Astrocyte (in vitro differentiated cells and primary cell): ENCODE measurements at regions not wholly inside any gene's neighbourhood (a gene's known extent, or its start where the extent isn't known, plus 50 kb on each side); places are given as distances from the start of the nearest gene placed in this dataset.

Source experiments
- DNase-seq: peaks from one replicate; pipeline ENCODE4 v3.0.0-alpha.2; 2010; ENCODE audit warnings: low read depth
- FAIRE-seq: peaks from 2 replicates; lab custom pipeline; 2011; peaks lifted over from hg19 to GRCh38; lab: Jason Lieb, UNC
- H2AFZ ChIP-seq: 2 replicates; pipeline ENCODE4 v1.6.0; 2012; ENCODE audit warnings: low read depth, low read length, inconsistent platforms
- H3K27ac ChIP-seq: 2 replicates; pipeline ENCODE4 v1.5.1; 2011; ENCODE audit warnings: low read depth, low read length, inconsistent platforms
- H3K27me3 ChIP-seq: 2 replicates; pipeline ENCODE4 v1.6.0; 2011; ENCODE audit warnings: low read length, inconsistent platforms; ENCODE audit not compliant: insufficient read depth
- H3K36me3 ChIP-seq: 2 replicates; pipeline ENCODE4 v1.5.1; 2011; ENCODE audit warnings: low read length, inconsistent platforms; ENCODE audit not compliant: insufficient read depth
- H3K4me1 ChIP-seq: 2 replicates; pipeline ENCODE4 v1.5.1; 2011; ENCODE audit warnings: low read length, inconsistent platforms; ENCODE audit not compliant: insufficient read depth
- H3K4me2 ChIP-seq: 2 replicates; pipeline ENCODE4 v1.6.0; 2012; ENCODE audit warnings: low read length, inconsistent platforms
- H3K4me3 ChIP-seq: 2 replicates; pipeline ENCODE4 v1.5.1; 2011; ENCODE audit warnings: low read depth, mild to moderate bottlenecking, low read length, inconsistent platforms; ENCODE audit not compliant: insufficient read depth
- H3K79me2 ChIP-seq: 2 replicates; pipeline ENCODE4 v1.6.0; 2012; ENCODE audit warnings: mild to moderate bottlenecking, low read length, inconsistent platforms; ENCODE audit not compliant: insufficient read depth
- H3K9ac ChIP-seq: 2 replicates; pipeline ENCODE4 v1.6.0; 2012; ENCODE audit warnings: mild to moderate bottlenecking, low read length, inconsistent platforms
- H3K9me3 ChIP-seq: 2 replicates; pipeline ENCODE4 v1.5.1; 2012; ENCODE audit warnings: low read depth, mild to moderate bottlenecking, low read length, inconsistent platforms; ENCODE audit not compliant: insufficient read depth
- H4K20me1 ChIP-seq: 2 replicates; pipeline ENCODE4 v1.6.0; 2012; ENCODE audit warnings: low read length, inconsistent platforms; ENCODE audit not compliant: insufficient read depth
- H3K27ac Mint-ChIP-seq: one replicate; pipeline ENCODE4 v1.8.0; 2021; ENCODE audit warnings: mild to moderate bottlenecking, mixed read lengths; ENCODE audit not compliant: unreplicated experiment
- H3K27me3 Mint-ChIP-seq: one replicate; pipeline ENCODE4 v1.8.0; 2021; ENCODE audit warnings: low read depth, mixed read lengths; ENCODE audit not compliant: unreplicated experiment
- H3K36me3 Mint-ChIP-seq: one replicate; pipeline ENCODE4 v1.8.0; 2021; ENCODE audit warnings: low read depth, mixed read lengths; ENCODE audit not compliant: unreplicated experiment
- H3K4me1 Mint-ChIP-seq: one replicate; pipeline ENCODE4 v1.8.0; 2021; ENCODE audit warnings: low read depth, mixed read lengths; ENCODE audit not compliant: unreplicated experiment
- H3K4me3 Mint-ChIP-seq: one replicate; pipeline ENCODE4 v1.8.0; 2021; ENCODE audit warnings: mild to moderate bottlenecking, moderate library complexity, mixed read lengths; ENCODE audit not compliant: unreplicated experiment
- H3K9me3 Mint-ChIP-seq: one replicate; pipeline ENCODE4 v1.8.0; 2021; ENCODE audit warnings: mild to moderate bottlenecking, mixed read lengths; ENCODE audit not compliant: unreplicated experiment
- EZH2 ChIP-seq: IDR thresholded peaks from 2 replicates; pipeline ENCODE4 v1.6.1; 2012; ENCODE audit warnings: mild to moderate bottlenecking, low read length, inconsistent platforms; ENCODE audit not compliant: insufficient read depth
- TF ChIP-seq, protein P1 (sequence below): IDR thresholded peaks from 2 replicates; pipeline ENCODE4 v1.5.1; 2011; ENCODE audit warnings: low read depth, mild to moderate bottlenecking, inconsistent platforms, low read length, moderate library complexity; ENCODE audit not compliant: insufficient read depth

DNA sequence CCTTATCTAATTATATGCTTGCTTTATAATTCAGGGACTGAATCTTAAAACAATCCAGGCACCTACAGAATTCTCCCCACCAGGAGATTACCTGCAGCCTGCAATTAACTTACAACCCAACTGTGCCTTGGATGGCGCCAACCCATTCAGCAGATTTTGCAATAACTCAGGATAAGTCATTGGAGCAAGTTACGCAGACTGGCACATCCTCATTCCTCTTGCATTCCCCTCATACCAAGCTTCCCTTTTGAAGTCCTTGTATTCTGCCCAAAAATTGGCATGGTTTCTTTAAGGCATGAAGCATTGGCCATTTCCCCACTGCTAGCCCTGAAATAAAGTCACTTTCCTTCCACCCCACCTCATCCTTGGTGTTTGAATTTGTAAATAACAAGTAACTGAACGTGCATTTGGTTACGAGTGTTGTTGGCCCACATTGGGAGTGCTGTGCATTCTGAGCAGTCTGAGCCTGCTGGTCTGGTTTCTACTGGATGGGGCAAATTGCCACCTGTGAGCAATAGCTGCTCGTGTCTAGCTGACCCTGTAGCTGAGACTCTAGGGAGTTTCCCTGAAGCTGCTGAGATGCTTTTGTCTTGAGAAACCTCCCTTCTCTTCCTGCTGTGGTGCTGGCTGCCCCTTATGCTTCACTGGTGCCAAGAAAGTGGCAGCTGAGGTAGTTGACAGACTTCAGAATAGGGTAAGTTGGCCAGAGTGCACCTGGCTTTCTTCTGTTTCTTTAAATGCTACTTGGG, 99.2 kb upstream of the SCAF11 start:
- Mint-ChIP-seq H3K9me3 (peaks cover 21% of the 10 kb centered on the region), H3K27me3 (no peaks in the 10 kb centered on the region)
- no peaks in the 10 kb centered on the region for H3K79me2 ChIP-seq

DNA sequence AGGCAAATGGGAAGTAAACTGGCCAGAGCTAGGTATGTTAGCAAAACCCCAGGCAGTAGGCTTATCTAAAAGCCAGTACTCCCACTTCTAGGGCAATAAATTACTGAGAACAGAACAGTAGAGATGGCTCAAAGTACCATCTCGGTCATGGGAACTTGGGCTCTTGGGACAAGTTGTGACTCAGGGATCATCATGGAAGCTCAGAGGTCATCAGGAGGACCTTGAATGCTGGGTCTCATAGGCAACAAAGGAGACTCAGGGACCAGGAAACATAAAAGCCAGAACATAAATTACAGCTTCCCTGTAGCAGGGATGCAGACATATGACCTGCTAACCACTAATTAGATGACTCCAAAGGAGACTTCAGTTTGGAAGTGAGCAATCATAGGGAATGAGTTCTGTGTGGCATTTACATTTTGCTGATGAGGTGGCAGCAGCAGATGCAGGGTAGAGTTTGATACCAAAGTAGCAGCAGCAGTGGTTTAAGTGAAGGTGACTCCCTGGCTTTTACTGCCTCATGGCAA, 97.6 kb upstream of the SCAF11 start:
- no peak overlapping the region for H3K27ac ChIP-seq
- no peak overlapping the region for H3K4me3 ChIP-seq
- H3K36me3 ChIP-seq, result no peaks in the 10 kb centered on the region
- no peak overlapping the region for H3K4me3 Mint-ChIP-seq
- FAIRE-seq (no peak), DNase-seq (no peak)
- no peak overlapping the region for H3K9ac ChIP-seq
- H3K36me3 Mint-ChIP-seq, result no peaks in the 10 kb centered on the region
- no peaks in the 10 kb centered on the region for H3K79me2 ChIP-seq
- H3K27me3 Mint-ChIP-seq, result no peaks in the 10 kb centered on the region
- peaks cover 6% of the 10 kb centered on the region for H3K9me3 ChIP-seq
- H3K4me1 ChIP-seq, result no peaks in the 10 kb centered on the region
- H3K4me1 Mint-ChIP-seq, result no peaks in the 10 kb centered on the region
- no peak overlapping the region for H3K27ac Mint-ChIP-seq
- H3K9me3 Mint-ChIP-seq, result peaks cover 32% of the 10 kb centered on the region
- H4K20me1 ChIP-seq, result no peaks in the 10 kb centered on the region
- TF ChIP-seq EZH2, result no peak
- TF ChIP-seq, protein P1, sequence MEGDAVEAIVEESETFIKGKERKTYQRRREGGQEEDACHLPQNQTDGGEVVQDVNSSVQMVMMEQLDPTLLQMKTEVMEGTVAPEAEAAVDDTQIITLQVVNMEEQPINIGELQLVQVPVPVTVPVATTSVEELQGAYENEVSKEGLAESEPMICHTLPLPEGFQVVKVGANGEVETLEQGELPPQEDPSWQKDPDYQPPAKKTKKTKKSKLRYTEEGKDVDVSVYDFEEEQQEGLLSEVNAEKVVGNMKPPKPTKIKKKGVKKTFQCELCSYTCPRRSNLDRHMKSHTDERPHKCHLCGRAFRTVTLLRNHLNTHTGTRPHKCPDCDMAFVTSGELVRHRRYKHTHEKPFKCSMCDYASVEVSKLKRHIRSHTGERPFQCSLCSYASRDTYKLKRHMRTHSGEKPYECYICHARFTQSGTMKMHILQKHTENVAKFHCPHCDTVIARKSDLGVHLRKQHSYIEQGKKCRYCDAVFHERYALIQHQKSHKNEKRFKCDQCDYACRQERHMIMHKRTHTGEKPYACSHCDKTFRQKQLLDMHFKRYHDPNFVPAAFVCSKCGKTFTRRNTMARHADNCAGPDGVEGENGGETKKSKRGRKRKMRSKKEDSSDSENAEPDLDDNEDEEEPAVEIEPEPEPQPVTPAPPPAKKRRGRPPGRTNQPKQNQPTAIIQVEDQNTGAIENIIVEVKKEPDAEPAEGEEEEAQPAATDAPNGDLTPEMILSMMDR, result no peak
- H3K4me2 ChIP-seq, result no peak overlapping the region
- H2AFZ ChIP-seq, result no peak overlapping the region
- H3K27me3 ChIP-seq, result peaks cover 3% of the 10 kb centered on the region

More for the DNA sequence above, 99.2 kb upstream of the SCAF11 start:
- DNase-seq (no peak), FAIRE-seq (no peak)
- no peaks in the 10 kb centered on the region for H4K20me1 ChIP-seq
- Mint-ChIP-seq H3K27ac (no peak overlapping the region), H3K36me3 (no peaks in the 10 kb centered on the region), H3K4me1 (no peaks in the 10 kb centered on the region), H3K4me3 (no peak overlapping the region)
- H2AFZ ChIP-seq, result no peak overlapping the region
- H3K4me3 ChIP-seq, result no peak overlapping the region
- no peaks in the 10 kb centered on the region for H3K4me1 ChIP-seq
- H3K27ac ChIP-seq, result no peak overlapping the region
- peaks cover 3% of the 10 kb centered on the region for H3K9me3 ChIP-seq
- no peak for TF ChIP-seq EZH2
- TF ChIP-seq, protein P1, result no peak
- H3K36me3 ChIP-seq, result no peaks in the 10 kb centered on the region
- H3K4me2 ChIP-seq, result no peak overlapping the region
- H3K9ac ChIP-seq, result no peak overlapping the region
- peaks cover 3% of the 10 kb centered on the region for H3K27me3 ChIP-seq
